ENCODE measurements at regions not wholly inside any gene's neighbourhood (a gene's known extent, or its start where the extent isn't known, plus 50 kb on each side); places are given as distances from the start of the nearest gene placed in this dataset.
A peak's percentile ranks its signal among the peaks of the same experiment; 100 is the strongest.

GRCh38 chr6:4316867-4317400 lies 181.6 kb upstream of the ECI2 start (continued):
- TF ChIP-seq ZBTB2 (IDR thresholded peaks at IDR 0.05), result no peak
- TF ChIP-seq ZNF232 (CRISPR knock-in tag; IDR thresholded peaks at IDR 0.05), result no peak
- TF ChIP-seq GTF2A2 (tag; IDR thresholded peaks at IDR 0.05), result 0 out of 2 replicates have a peak, but pooled peaks have one; percentile 15
- peak; percentile 87 for TF ChIP-seq ZNF584 (CRISPR knock-in tag; IDR thresholded peaks at IDR 0.05; ENCODE audit: low read depth)
- no peak for TF ChIP-seq ETS1 (conservative IDR thresholded peaks at IDR 0.05; ENCODE audit: control insufficient read depth, low read depth, low read length)
- TF ChIP-seq RHOXF2B (CRISPR knock-in tag; conservative IDR thresholded peaks at IDR 0.05), result 0 out of 2 replicates have a peak, but pooled peaks have one; percentile 9
- TF ChIP-seq ELF2 (CRISPR knock-in tag; IDR thresholded peaks at IDR 0.05), result no peak
- no peak for TF ChIP-seq MTA2 (IDR thresholded peaks at IDR 0.05; ENCODE audit: low read depth)
- peak; percentile 53; the same call in 1 of the 2 replicates for TF ChIP-seq VEZF1 (CRISPR knock-in tag; IDR thresholded peaks at IDR 0.05)
- TF ChIP-seq TRIM24 (IDR thresholded peaks at IDR 0.05), result no peak
- peak; percentile 31; the same call in 1 of the 2 replicates for TF ChIP-seq ZNF197 (CRISPR knock-in tag; IDR thresholded peaks at IDR 0.05; ENCODE audit: low read depth)
- no peak for TF ChIP-seq TEAD2 (tag; IDR thresholded peaks at IDR 0.05)
- peak; percentile 72 for TF ChIP-seq GABPA (tag; conservative IDR thresholded peaks at IDR 0.05; ENCODE audit: low read depth)
- TF ChIP-seq ZNF395 (CRISPR knock-in tag; IDR thresholded peaks at IDR 0.05), result peak; percentile 76
- TF ChIP-seq CTBP1 (IDR thresholded peaks at IDR 0.05; ENCODE audit: borderline replicate concordance), result 0 out of 2 replicates have a peak, but pooled peaks have one; percentile 26
- peak; percentile 76 for TF ChIP-seq MEIS2 (IDR thresholded peaks at IDR 0.05; ENCODE audit: partially characterized antibody)
- no peak for TF ChIP-seq CLOCK (CRISPR knock-in tag; IDR thresholded peaks at IDR 0.05; ENCODE audit: borderline replicate concordance)
- no peak for TF ChIP-seq FOXP4 (CRISPR knock-in tag; IDR thresholded peaks at IDR 0.05; ENCODE audit: borderline replicate concordance)

Measured in K562 (cell line).